ACC112 (cell line): ENCODE measurements at regions not wholly inside any gene's neighbourhood (a gene's known extent, or its start where the extent isn't known, plus 50 kb on each side); places are given as distances from the start of the nearest gene placed in this dataset.
"Not testable (repeated sequence)": the region's sequence is repeated elsewhere in the genome, so short reads cannot be mapped to it uniquely, and the experiment has no call there.

Experiments used
- H2AFZ ChIP-seq: fragments of 200-600 bp; sonication (generic); one replicate; pipeline ENCODE4 v1.6.0; 2017; ENCODE audit warnings: antibody characterized with exemption, low read length; ENCODE audit not compliant: unreplicated experiment
- H3K27ac ChIP-seq: fragments of 200-600 bp; sonication (generic); 2 replicates; pipeline ENCODE4 v1.5.1; 2014; ENCODE audit warnings: low read depth, mild to moderate bottlenecking, antibody characterized with exemption, low read length, moderate library complexity
- H3K27me3 ChIP-seq: fragments of 200-600 bp; sonication (generic); 2 replicates; pipeline ENCODE4 v1.6.1; 2014; ENCODE audit warnings: mild to moderate bottlenecking, antibody characterized with exemption, low read length, moderate library complexity, mixed read lengths; ENCODE audit not compliant: insufficient read depth
- H3K36me3 ChIP-seq: fragments of 200-600 bp; sonication (generic); 2 replicates; pipeline ENCODE4 v1.6.1; 2016; ENCODE audit warnings: mild to moderate bottlenecking, antibody characterized with exemption, low read length, moderate library complexity, mixed read lengths; ENCODE audit not compliant: insufficient read depth
- H3K4me1 ChIP-seq: fragments of 200-600 bp; sonication (generic); one replicate; pipeline ENCODE4 v1.6.1; 2016; ENCODE audit warnings: low read length, mixed read lengths; ENCODE audit not compliant: insufficient read depth, unreplicated experiment, control insufficient read depth
- H3K4me3 ChIP-seq: fragments of 200-600 bp; sonication (generic); 2 replicates; pipeline ENCODE4 v1.5.1; 2014; ENCODE audit warnings: mild to moderate bottlenecking, low read depth, low read length
- H3K79me2 ChIP-seq: fragments of 200-600 bp; sonication (generic); one replicate; pipeline ENCODE4 v1.6.0; 2016; ENCODE audit warnings: low read length; ENCODE audit not compliant: control insufficient read depth, unreplicated experiment, insufficient read depth

DNA sequence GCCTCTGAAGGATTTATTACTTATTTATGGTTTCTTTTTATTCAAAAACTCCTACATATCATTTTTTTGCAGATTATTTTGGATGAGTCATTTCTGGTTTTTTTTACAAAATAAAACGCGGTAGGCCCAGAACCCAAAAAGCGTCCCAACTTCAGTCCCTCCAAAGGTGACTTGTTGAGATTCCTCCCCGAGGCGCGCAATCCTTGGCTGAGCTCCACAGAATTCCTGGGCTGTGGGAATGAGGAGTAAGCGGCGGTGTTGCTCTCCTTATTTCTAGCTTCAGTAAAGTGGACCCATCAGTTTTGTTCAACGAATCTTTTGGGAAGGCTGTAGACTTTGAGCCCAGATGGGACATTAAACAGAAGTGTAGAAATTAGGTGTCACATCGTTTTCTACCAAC is 67.0 kb upstream of the RMP24 start:
- no peaks in the 10 kb centered on the region for H3K36me3 ChIP-seq
- no peak overlapping the region for H3K4me3 ChIP-seq
- H2AFZ ChIP-seq: no peak overlapping the region
- no peaks in the 10 kb centered on the region for H3K4me1 ChIP-seq
- peaks cover 15% of the 10 kb centered on the region for H3K27me3 ChIP-seq
- no peaks in the 10 kb centered on the region for H3K79me2 ChIP-seq
- H3K27ac ChIP-seq: no peak overlapping the region

DNA sequence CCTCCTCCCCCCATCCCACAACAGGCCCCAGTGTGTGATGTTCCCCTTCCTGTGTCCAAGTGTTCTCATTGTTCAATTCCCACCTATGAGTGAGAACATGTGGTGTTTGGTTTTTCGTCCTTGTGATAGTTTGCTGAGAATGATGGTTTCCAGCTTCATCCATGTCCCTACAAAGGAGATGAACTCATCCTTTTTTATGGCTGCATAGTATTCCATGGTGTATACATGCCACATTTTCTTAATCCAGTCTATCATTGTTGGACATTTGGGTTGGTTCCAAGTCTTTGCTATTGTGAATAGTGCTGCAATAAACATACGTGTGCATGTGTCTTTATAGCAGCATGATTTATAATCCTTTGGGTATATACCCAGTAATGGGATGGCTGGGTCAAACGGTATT is 66.2 kb upstream of the RMP24 start:
- not testable (repeated sequence) for H3K27ac ChIP-seq, H3K4me3 ChIP-seq, H2AFZ ChIP-seq, H3K36me3 ChIP-seq, H3K79me2 ChIP-seq, H3K4me1 ChIP-seq
- H3K27me3 ChIP-seq: peaks cover 23% of the 10 kb centered on the region

DNA sequence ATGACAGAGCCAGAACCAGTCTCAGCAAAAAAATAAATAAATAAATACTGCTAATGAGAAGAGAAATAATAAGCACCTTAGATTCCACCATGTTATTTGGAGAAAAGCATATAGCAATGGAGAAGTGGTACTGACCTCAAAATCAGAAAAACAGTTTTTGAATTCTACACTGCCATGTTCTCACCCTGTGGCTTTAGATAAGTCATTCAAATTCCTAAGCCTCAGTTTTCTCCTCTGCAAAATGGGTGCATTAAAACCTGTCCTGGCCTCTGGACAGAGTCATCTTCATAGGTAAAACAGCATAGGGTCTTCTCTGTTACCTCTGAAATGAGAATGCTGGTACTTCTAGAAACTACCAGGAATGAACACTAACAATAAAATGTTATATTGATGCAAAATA is 62.2 kb upstream of the RMP24 start:
- no peaks in the 10 kb centered on the region for H3K36me3 ChIP-seq
- H3K4me3 ChIP-seq: no peak overlapping the region
- H3K79me2 ChIP-seq: no peaks in the 10 kb centered on the region
- H3K27me3 ChIP-seq: peaks cover 57% of the 10 kb centered on the region
- H3K27ac ChIP-seq: no peak overlapping the region
- H3K4me1 ChIP-seq: no peaks in the 10 kb centered on the region
- H2AFZ ChIP-seq: no peak overlapping the region

DNA sequence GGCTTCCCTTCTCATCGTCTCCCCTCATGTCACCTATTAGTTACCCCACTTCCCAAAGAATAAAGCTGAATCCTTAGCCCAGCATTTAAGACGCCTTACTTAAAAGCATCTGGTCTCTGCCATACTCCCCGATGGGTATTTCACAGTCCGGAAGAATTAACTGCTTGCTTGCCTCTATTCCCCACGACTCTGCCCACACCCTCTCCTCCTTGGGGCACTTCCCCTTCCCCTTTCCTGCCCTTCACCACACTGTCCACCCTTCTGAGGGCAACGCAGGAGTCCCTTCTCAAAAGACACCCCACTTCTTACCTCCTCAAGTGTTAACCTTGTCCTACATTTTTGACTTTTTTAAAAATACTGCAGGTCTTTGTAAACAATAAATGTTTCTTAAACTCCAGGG is 60.1 kb upstream of the RMP24 start:
- no peaks in the 10 kb centered on the region for H3K36me3 ChIP-seq
- peaks cover 75% of the 10 kb centered on the region for H3K27me3 ChIP-seq
- no peak overlapping the region for H3K4me3 ChIP-seq
- no peaks in the 10 kb centered on the region for H3K4me1 ChIP-seq
- H3K79me2 ChIP-seq: no peaks in the 10 kb centered on the region
- H2AFZ ChIP-seq: no peak overlapping the region
- no peak overlapping the region for H3K27ac ChIP-seq

DNA sequence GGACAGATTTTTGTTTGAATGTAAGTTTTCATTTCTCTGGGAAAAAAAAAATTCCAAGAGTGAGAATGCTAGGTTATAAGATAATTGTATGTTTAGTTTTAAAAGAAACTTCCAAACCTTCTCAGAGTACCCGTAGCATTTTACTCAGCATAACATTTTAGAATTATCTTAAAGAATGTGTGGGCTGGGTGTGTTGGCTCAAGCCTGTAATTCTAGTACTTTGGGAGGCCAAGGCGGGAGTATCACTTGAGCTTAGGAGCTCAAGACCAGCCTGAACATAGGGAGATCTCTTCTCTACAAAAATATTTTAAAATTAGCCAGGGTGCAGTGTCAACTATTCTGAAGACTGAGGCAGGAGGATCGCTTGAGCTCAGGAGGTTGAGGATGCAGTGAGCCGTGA is 57.4 kb upstream of the RMP24 start:
- H3K27me3 ChIP-seq: peaks cover 91% of the 10 kb centered on the region
- no peak overlapping the region for H2AFZ ChIP-seq
- H3K4me3 ChIP-seq: no peak overlapping the region
- H3K36me3 ChIP-seq: no peaks in the 10 kb centered on the region
- H3K27ac ChIP-seq: no peak overlapping the region
- H3K79me2 ChIP-seq: no peaks in the 10 kb centered on the region
- no peaks in the 10 kb centered on the region for H3K4me1 ChIP-seq

DNA sequence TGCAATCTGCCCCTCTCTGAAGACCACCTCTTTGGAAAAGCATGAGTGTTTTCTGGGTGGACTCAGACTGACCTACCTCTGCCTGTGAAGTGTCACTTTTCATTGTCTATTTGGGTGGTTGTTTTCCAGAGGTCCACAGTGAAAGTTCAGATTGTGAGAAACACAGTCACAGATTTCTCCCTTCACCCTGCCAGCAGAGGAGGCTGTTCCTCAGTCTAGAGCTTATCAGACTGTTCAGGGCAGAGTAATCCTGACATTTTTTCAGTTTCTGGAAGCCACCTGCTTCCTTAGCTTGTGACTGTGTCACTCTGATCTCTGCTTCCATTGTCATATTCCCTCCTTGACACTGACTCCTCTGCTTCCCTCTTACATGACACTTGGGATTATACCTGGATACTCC is 55.4 kb upstream of the RMP24 start:
- Histone ChIP-seq H3K27ac (no peak overlapping the region), H3K79me2 (no peaks in the 10 kb centered on the region), H3K36me3 (no peaks in the 10 kb centered on the region), H3K4me3 (no peak overlapping the region), H2AFZ (no peak overlapping the region), H3K4me1 (no peaks in the 10 kb centered on the region), H3K27me3 (peaks cover 89% of the 10 kb centered on the region)

DNA sequence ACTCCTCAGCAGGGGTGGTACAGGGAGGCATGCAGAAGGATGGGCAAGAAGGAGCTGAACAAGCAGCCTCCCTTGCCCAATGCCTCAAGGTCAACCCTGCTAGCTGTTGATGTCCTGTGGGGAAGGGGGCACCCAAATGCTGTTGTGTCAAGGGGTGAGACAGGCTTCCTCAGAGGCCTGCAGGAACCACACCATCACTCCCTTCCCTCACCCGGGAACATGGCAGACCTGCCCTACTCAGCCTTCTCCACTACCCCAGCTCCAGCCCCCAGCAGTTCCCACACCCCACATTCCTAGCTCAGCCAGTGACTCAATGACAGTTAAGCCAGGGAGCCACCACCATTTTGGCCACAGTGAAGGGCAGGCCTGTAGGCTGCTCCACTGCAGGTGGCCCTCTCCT is 53.9 kb upstream of the RMP24 start:
- Histone ChIP-seq H3K79me2 (no peaks in the 10 kb centered on the region), H3K4me3 (no peak overlapping the region), H3K36me3 (no peaks in the 10 kb centered on the region), H3K4me1 (no peaks in the 10 kb centered on the region), H2AFZ (no peak overlapping the region), H3K27me3 (peaks cover 89% of the 10 kb centered on the region), H3K27ac (no peak overlapping the region)

DNA sequence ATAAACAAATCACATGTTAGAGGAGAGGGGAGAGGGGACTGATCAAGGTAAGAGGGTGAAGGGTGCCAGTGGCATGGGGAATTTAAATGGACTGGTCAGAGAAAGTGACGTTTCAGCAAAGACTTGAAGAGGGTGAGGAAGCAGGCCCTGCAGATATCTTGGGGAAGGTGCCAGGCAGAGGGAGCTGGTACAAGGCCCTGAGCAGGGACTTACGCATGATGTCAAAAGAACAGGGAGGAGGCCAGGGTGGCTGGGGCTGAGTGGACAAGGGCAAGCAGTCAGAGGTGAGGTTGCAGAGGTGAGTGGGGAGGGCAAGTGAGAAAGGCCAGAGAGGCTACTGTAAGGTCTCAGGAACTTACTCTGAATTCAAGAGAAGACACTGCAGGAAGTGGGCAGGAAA is 53.3 kb upstream of the RMP24 start:
- Histone ChIP-seq H3K79me2 (no peaks in the 10 kb centered on the region), H3K4me1 (no peaks in the 10 kb centered on the region), H3K27ac (no peak overlapping the region), H2AFZ (no peak overlapping the region), H3K36me3 (no peaks in the 10 kb centered on the region), H3K27me3 (peaks cover 89% of the 10 kb centered on the region), H3K4me3 (no peak overlapping the region)

DNA sequence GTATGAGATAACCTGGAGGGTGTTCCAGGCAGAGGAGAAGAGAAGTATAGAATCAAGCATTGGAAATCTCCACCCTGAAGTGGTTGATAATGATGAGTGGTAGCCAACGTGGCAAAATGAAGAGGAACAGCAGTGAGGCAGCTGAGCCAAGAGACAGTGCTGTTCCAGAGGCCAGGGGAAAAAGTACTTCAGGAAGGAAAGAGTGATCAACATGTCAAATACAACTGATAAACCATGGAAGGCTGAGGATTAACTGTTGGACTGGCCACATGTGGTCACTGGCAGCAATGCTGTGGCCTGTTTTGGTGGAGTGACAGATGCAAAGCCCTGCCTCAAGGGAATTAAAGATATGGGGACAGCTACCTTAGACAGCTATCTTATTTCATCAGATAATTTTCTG is 51.9 kb upstream of the RMP24 start:
- Histone ChIP-seq H2AFZ (no peak overlapping the region), H3K27ac (no peak overlapping the region), H3K36me3 (no peaks in the 10 kb centered on the region), H3K4me1 (no peaks in the 10 kb centered on the region), H3K4me3 (no peak overlapping the region), H3K27me3 (peaks cover 89% of the 10 kb centered on the region), H3K79me2 (no peaks in the 10 kb centered on the region)
